IMR-90 (cell line): ENCODE measurements at regions not wholly inside any gene's neighbourhood (a gene's known extent, or its start where the extent isn't known, plus 50 kb on each side); places are given as distances from the start of the nearest gene placed in this dataset.

Experiments
- CEBPB ChIP-seq: IDR thresholded peaks from 2 replicates; pipeline ENCODE4 v1.6.1; 2012; ENCODE audit warnings: low read depth, low read length, improper control_type of control experiment
- MAZ ChIP-seq: IDR thresholded peaks from 2 replicates; pipeline ENCODE4 v1.6.1; 2012; ENCODE audit warnings: low read depth, mild to moderate bottlenecking, low read length, improper control_type of control experiment, moderate library complexity, borderline replicate concordance
- POLR2A ChIP-seq: IDR thresholded peaks from 2 replicates; pipeline ENCODE4 v1.6.1; 2012; ENCODE audit warnings: mild to moderate bottlenecking, low read depth, low read length
- RAD21 ChIP-seq: IDR thresholded peaks from 2 replicates; pipeline ENCODE4 v1.6.1; 2012; ENCODE audit warnings: low read length, improper control_type of control experiment
- RFX5 ChIP-seq: IDR thresholded peaks from 2 replicates; pipeline ENCODE4 v1.8.0; 2012; ENCODE audit warnings: low read depth, mild to moderate bottlenecking, low read length, moderate library complexity
- TF ChIP-seq, protein P1 (sequence below): conservative IDR thresholded peaks from 2 replicates; pipeline ENCODE4 v1.5.1; 2012; ENCODE audit warnings: mild to moderate bottlenecking, low read depth, low read length, improper control_type of control experiment
- TF ChIP-seq, protein P2 (sequence below): fragments of 150-350 bp; IDR thresholded peaks from 2 replicates; pipeline ENCODE4 v1.6.1; 2017; ENCODE audit warnings: mild to moderate bottlenecking, antibody characterized with exemption, low read length, low read depth

DNA sequence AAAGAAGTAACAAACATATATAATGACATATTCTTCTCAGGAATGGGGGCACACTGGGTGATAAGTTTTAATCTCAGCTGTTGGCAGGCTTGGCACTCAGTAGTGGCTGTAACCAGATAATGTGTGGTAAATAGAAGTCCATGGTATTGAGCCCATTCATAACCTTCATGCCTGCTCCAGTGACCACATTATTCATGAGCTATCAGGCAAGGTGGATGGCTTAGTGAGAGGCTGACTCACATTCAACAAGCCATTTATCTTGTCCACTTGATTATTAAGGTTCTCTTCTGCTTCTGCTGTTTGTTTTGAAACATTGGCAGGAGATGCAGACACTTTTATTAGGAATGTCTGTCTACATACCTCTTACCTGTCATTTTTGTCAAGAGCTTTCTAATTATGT lies 950.4 kb upstream of the LRFN5 start:
- no peak for TF ChIP-seq POLR2A
- TF ChIP-seq, protein P1, sequence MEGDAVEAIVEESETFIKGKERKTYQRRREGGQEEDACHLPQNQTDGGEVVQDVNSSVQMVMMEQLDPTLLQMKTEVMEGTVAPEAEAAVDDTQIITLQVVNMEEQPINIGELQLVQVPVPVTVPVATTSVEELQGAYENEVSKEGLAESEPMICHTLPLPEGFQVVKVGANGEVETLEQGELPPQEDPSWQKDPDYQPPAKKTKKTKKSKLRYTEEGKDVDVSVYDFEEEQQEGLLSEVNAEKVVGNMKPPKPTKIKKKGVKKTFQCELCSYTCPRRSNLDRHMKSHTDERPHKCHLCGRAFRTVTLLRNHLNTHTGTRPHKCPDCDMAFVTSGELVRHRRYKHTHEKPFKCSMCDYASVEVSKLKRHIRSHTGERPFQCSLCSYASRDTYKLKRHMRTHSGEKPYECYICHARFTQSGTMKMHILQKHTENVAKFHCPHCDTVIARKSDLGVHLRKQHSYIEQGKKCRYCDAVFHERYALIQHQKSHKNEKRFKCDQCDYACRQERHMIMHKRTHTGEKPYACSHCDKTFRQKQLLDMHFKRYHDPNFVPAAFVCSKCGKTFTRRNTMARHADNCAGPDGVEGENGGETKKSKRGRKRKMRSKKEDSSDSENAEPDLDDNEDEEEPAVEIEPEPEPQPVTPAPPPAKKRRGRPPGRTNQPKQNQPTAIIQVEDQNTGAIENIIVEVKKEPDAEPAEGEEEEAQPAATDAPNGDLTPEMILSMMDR: no peak
- no peak for TF ChIP-seq RAD21
- no peak for TF ChIP-seq CEBPB
- TF ChIP-seq RFX5: no peak
- TF ChIP-seq, protein P2, sequence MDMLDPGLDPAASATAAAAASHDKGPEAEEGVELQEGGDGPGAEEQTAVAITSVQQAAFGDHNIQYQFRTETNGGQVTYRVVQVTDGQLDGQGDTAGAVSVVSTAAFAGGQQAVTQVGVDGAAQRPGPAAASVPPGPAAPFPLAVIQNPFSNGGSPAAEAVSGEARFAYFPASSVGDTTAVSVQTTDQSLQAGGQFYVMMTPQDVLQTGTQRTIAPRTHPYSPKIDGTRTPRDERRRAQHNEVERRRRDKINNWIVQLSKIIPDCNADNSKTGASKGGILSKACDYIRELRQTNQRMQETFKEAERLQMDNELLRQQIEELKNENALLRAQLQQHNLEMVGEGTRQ: no peak
- TF ChIP-seq MAZ: no peak
